NCI-H2171 treated with DMSO at 0.1 percent for 48 hours (cell line): ENCODE measurements at regions not wholly inside any gene's neighbourhood (a gene's known extent, or its start where the extent isn't known, plus 50 kb on each side); places are given as distances from the start of the nearest gene placed in this dataset.
"Not testable (repeated sequence)": the region's sequence is repeated elsewhere in the genome, so short reads cannot be mapped to it uniquely, and the experiment has no call there.

ENCODE experiments used
- DNase-seq: peaks from one replicate; lab custom pipeline; 2025; lab: John Stamatoyannopoulos, UW

DNA sequence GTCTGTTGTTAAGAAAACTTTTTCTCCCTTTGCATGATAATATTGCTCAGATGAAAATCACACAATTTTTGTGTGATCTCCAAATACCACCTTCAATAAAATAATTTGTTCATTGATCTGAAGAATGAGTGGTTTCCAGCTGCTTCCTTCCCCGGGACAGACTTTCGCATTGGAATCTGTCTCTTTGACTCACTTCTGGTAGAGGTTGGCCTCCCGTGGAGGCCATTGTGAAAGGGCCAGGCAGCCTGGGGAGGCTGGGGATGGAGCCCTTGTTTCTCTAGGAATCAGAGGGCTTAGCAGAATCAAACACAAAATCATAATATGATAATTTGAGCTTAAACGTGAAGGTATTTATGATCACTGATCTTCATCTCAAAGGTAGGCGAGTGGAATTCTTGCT is 135.0 kb upstream of the ZNF536 start:
- no peak for DNase-seq

DNA sequence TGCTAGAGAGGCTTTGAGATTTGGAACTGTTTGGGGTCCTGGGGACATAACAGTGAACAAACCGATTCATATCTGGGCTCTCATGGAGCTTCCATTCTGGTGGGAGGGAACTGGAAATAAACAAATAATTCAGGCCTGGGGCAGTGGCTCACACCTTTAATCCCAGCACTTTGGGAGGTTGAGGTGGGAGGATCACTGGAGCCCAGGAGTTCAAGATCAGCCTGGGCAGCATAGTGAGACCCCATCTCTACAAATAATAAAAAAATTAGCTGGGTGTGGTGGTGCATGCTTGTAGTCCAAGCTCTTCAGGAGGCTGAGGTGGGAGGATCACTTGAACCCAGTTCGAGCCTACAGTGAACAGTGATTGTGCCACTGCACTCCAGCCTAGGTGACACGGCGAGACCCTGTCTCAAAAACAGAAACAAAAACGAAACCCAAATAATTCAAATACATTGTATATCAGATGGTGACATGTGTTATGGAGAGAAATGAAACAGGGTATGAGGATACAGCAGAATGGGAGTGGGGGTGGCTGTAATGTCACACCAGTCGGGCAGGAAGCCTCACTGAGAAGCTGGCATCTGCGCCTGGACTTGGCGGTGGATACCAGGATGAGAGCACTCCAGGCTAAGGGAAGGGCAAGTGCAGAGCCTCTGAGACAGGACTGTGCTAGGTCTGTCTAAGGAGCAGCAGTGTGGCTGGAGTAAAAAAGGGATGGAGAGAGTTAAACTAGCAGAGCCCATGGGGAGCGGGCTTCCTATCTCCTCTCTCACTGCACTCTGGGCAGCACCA is 131.1 kb upstream of the ZNF536 start:
- no peak for DNase-seq

DNA sequence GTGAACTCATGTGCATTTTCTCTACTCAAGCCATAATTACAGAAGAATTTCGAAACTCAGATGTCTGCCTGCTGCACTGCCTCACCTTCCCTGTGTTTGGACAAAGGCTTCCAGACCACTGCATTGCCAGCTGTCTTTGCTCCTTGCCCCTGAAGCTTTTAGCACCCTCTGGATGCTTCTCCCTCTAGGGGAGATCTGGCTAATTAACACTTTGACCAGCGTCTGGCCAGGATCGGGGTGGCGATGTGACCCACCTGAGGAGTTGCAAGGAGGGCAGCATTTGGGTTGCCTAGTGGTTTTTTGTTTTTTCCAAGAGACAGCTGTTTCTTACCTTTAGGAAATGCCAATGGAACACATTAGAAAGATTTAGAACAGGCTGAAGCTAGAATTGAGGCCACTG is 127.7 kb upstream of the ZNF536 start:
- DNase-seq, result no peak

DNA sequence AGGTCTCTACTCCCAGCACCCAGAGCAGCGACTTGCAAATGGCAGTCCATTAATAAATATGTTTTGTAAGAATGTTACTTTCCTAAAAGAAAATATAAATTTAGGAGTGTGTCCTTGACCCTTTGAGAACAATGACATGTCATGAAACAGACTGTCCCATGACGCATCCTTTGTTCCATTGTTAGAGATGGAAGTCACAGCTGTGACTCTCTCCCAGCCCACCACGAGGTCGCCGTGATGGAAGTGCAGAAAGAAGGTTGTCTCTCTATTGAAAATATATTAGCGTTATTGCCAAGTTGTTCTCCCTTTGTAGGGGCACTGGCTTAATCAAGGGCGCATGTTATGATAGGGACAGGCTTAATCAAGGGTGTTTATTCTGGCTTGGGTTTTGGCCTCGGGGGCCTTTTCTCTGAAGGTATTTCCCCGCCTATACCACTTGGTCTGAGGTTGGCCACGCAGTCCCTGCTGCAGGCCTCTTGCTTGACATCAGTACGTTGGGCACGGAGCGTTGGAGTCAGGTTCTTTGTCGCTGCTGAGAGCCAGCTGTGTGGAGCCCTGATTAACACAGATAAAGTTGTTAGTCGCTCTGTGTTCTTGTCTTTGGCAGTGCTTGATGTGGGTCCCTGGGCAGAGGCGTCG is 126.7 kb upstream of the ZNF536 start:
- DNase-seq, result no peak

DNA sequence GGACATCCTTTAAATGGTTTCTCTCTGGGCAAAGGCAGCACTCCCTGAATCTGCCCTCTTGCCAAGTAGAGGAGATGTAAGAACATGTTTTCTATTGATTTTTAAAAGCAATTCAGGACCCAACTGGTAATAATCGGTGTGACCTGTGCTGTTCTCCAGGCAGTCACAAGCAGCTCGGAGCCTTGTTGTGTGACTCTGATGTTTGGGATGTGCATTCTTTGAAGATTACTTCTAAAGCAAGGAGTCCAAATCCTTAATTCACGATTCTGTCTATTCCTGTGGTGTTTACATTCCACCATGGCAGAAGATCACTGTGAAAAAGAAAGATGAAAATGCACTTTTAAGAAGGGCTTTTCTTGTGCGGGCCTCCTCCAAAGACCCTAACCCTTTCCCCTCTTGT is 122.3 kb upstream of the ZNF536 start:
- DNase-seq, result no peak

DNA sequence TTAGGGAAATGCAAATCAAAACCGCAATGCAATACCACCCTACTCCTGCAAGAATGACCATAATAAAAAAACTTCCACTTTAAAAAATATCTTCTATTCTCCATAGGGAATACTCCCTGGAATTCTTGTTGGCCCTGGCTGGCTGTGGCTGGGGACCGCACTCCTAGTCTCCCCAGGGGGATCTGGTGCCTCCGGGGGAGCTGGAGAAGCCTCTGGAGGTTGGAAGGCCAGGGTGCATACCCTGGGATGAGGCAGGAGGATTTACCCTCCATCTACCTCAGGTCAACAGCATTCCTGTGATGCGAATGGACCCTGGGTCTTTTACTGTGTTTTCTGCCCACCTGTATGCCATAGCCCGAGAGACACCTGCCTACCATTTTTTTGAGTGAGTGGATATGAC is 120.0 kb upstream of the ZNF536 start:
- no peak for DNase-seq

DNA sequence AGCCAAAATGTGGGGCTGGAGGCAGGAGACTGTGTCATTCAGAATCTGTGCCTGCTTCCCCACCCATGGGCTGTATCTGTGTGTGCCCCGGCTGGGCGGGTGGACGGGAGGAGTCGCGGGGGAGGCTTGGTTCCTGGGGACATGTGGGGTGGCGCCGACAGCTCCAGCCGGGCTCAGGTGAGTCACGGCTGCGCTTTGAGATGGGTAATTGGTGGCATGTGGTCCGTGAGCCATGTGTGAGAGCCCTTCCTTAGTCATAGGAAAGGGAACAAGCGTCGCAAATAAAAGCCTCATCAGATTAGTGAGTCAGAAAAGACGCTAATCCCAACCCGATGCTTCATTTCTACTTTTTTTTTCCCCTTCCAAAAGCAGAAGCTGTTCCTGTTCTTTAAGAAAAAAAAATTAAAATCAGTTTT is 118.6 kb upstream of the ZNF536 start:
- DNase-seq, result peak; percentile 85

DNA sequence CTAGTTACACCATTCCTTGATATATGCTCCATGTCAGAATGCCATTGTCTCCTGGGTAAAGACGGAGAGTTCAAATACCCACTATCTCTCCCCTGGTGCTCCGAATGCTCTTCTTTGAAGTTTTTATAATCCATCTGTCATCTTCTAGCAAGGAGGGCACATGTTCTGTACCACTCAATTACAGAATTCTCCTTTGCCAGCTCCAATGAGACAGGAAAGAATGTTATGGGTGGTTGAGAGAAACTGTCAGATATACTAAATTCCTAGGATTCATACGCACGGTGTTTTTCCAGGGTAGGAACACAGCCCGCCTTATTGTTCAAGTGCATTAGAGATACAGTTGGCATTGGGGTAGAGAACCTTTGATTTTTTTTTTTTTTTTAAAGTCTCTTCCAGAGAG is 118.0 kb upstream of the ZNF536 start:
- peak; percentile 62 for DNase-seq

DNA sequence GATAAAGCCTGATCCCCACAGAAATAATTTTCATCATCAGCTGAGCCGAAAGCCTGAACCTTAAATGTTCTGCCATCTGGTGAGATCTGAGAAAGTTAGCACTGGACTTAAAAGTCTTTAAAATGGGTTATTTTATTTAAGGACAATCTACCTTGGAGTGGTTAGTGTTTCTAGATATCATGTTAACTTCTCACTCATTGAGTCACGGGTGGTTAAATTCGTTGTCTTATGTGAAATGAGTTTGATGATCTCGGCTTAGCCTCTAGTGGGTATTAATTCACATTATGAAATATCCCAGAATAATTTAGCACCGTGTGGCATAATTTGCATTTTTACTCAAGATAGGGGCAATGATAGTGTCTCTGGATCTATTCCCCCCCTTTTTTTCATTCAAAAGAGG is 117.4 kb upstream of the ZNF536 start:
- DNase-seq, result no peak

DNA sequence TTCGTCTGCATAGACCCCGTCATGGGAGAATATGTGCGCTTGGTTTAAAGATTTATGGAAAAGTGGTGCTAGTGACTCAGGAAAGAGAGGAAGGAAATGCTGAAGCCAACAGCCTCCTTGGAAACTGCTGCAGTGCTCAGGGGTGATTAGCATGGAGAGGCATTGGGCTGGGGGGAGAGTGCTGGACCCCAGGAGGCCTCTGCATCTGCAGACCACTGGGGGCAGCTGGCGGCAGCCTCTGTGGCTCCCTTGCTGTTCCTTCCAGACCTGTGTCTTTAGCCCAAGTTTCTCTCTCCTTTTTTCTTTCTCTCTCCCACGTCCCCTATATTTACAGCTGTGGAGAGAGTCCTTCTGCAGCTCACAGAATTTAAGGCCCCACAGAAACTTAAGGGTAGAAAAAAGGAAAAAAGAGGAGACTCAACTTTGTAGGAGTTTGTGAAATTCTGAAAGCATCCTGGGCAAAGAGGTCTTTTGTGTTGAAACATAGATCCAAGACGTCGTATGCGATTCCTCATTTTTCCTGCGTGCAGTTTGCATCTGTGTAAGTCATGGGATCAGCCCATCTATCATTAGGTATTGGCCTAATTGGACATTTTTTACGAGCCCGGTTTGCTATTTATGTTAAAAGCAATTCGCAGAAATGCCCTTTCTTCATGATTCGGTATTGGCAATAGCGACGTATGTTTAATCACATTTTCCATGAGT is 116.2 kb upstream of the ZNF536 start:
- no peak for DNase-seq

DNA sequence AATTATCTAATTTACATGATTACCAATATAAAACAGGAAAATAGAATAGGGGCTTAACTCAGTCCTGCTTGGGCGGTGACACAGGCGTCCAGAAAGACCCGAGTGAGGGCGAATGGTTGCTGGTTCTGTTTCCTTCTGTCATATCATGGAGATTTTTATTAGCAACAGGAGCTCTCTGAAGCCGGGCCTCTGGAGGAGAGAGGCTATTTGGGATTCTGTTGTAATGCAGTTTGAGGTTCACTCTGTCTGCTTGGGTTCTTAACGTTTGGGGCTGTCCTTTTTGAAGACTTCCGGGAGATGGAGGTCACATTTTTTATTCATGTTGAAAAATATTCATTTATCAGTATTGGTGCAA is 115.7 kb upstream of the ZNF536 start:
- DNase-seq, result no peak

DNA sequence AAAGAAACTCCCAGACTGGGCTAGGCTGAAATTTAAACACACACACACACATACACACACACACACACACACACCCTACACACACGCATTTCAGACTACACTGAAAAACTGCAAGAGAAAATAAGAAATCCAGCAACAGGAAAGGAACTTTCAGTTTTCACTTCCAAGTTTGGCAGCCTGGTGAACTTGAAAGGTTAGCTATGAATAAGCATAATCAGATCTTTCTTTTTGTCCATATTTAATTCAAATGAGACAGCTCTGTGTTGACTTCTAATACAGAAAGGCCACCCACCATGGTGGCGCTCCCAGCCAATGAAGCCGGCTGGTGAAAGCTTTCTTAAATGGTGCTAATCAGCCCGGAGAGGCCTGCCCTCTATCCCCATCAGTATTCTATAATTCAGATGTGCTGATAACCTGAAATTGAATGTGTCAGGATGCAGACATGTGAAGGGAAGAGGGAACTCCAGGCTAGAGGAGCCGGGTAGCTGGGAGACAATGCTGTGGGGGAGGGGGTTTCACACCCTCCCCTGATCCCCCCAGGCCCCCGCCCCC is 108.3 kb upstream of the ZNF536 start:
- DNase-seq, result no peak

DNA sequence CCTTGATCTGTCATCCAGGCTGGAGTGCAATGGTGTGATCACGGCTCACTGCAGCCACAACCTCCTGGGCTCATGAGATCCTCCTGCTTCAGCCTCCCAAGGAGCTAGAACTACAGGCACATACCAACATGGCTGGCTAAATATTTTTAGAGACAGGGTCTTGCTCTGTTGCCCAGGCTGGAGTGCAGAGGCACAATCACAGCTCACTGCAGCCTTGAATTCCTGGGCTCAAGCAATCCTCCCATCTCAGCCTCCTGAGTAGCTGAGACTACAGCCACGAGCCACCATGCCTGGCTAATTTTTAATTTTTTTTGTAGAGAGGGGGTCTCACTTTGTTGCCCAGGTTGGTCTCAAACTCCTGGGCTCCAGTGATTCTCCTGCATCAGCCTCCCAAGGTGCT is 106.3 kb upstream of the ZNF536 start:
- DNase-seq, result not testable (repeated sequence)

DNA sequence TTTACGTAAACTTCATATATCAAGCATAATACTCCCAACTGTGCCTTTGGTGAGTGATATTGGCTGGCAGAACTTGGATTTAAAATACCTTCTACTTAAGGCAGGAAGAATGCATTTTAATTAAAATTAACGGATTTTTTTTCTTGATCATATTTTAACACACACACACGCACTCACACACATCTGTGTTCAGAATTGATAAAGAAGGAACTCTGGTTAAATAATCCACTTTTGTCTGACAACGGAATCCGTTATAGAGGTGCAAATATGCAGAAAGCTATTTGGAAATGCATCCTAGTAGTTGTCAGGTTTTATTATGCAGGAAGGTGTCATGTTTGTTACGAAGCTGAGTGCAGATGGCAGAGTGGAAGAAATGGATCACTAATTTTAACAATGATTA is 105.5 kb upstream of the ZNF536 start:
- no peak for DNase-seq

DNA sequence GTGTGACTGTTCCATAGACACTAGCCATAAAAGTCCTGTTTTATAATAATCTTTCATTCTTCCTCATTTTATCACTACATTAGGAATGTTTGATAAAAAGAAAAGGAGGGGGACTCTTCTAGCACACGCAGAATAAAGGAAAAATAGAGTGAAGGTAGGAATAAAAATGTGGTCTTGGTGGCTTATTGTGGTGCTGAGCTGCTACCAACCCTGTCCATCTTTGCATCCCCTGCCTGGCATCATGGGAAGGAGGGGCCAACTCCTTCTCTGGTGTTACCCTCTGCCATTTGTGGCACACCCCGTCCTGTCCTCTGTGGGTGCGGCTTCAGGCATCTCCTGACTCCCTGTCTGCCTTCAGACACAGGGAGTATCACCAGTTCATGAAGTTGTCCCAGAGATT is 104.9 kb upstream of the ZNF536 start:
- DNase-seq, result no peak

DNA sequence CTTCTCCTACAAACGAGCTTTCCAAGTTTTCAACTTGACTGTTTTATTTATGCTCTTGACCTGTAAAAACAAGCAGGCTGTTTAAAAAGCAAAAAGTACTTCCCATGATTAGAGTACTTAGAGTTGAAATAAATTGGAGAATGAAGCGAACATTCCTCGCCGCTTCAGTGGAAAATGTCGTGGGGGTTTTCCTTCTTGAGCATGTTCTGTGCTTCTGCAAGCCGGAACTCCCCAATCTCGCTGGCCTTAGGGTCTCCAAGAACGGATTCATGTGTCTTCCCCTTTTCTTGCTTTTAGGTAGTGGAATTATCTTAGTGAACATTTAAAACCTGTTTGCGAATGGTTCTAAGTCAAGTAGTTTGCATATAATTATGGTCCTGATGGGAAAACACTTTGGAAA is 103.6 kb upstream of the ZNF536 start:
- no peak for DNase-seq

DNA sequence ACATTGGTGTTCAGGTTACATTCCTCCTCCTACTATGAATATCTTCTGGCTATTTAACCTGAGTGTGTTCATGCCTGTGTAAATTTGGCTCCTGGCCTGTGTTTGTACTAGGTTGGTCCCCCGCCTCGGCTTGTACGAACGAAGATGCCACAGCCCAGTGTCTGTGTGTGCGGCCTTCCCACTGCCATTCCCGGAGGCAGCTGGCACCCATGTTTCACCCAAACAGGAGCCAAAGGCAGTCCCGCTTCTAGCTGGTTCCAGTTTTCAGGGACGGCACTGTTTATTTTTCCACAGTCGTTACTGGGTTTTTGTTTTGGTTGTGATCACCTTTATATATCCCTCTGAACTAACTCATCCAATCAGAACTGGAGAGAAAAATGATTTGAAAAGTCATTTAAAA is 102.5 kb upstream of the ZNF536 start:
- no peak for DNase-seq

DNA sequence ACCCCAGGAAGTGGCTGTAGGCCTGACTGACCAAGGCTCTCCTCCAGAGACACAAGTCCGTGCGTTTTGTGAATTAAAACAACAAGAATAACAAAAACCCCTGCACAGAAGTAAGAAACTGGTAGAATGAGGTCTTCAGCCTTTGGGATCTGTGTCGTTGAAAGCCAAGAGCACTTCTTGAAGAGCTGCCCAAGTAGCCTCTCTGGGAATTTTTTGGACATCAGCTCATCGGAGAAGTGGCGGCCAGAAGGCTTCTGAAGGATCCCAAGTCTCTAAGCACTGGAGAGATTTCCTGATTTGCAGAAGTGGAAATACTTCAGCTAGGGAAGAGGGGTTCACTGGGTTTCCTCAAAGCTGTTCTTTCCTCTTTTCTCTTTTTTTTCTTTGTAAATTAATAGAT is 100.4 kb upstream of the ZNF536 start:
- DNase-seq, result no peak

DNA sequence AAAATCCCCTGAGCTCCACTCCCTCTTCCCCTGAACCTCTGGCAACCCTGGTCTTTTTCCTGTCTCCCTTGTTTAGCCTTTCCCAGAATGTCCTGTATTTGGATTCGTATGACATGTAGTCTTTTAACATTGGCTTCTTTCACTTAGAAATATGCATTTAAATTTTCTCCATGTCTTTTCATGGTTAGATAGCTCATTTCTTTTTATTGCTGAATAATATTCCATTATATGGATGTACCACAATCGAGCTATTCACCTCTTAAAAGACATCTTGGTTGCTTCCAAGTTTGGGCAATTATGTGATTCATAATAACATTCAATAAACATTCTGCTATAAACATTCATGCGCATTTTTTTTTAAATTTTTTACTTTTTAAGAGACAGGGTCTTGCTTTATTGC is 99.6 kb upstream of the ZNF536 start:
- no peak for DNase-seq

DNA sequence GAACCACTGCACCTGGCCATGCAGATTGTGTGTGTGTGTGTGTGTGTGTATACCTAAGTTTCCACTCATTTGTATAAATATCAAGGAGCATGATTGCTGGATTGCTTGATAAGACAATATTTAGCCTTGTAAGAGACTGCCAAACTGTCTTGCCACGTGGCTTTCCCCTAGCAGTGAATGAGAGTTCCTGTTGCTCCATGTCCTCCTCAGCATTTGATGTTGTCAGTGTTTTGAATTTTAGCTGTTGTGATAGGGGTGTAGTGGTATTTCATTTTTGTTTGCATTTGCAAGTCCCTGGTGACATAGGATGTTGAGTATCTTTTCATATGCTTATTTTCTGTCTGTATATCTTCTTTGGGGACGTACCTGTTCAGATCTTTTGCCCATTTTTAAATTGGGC is 99.0 kb upstream of the ZNF536 start:
- no peak for DNase-seq

DNA sequence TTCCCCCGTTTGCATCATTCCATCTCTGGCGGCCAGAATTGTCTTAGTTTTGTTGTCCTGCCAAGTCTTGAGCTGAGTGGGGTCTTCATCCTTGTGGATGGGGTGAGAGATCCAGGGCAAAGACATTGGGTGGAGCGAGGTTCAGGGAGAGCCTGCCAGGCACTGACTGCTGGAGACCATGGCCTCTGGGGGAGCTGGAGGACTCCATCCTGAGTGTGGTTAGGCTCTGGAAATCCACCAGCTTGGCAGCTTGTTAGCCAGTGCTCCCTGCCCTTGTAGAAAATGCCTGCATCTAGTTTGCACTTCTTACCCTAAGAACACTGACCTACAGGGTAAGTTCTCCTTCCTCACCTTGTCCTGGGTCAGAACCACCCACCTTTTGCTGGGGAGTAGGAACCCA is 97.2 kb upstream of the ZNF536 start:
- DNase-seq, result no peak

DNA sequence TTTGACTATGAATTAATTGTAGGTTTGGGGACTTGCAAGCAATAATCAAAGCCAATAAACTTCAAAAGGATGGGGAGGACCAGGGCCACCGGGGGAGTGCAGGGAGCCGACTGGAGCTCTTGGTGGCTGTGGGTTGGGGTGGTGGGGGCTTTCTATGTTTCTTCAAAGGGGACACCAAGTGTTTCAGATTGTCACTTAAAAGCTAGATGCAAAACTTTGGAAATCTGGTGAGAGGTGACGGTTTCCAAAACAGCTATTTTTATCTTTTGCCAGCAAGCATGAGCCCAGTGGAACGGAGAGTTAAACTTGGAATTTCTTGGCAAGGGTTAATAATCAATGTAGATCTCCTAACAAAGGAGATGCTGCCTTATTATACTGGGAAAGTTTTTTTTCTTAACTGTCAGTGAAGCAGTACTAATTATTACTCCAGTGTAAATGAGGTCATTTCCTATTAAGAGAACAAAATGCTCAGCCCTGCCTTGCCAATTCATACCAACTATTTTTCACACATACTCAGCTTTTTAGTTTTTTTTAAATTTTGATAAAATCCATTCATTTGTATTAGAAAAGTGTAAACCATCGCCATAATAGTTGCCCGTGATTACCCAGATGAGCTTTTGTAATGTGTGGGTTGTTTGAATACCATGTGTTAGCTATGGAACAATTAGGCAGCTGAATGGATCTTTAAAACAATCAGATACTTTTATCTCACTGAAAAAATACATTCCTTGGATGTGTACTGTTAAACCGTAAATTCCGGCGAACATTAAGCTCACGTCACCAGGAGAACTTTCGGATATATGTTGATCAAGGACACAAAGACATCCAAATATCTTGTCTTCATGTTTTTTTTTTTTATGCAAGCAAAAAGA is 95.9 kb upstream of the ZNF536 start:
- DNase-seq, result peak; percentile 19
